Epidermal melanocyte (primary cell): ENCODE measurements at regions not wholly inside any gene's neighbourhood (a gene's known extent, or its start where the extent isn't known, plus 50 kb on each side); places are given as distances from the start of the nearest gene placed in this dataset.

Source experiments
- DNase-seq: peaks from one replicate; pipeline ENCODE4 v3.0.0; 2011; ENCODE audit warnings: low spot score; ENCODE audit not compliant: insufficient read length

DNA sequence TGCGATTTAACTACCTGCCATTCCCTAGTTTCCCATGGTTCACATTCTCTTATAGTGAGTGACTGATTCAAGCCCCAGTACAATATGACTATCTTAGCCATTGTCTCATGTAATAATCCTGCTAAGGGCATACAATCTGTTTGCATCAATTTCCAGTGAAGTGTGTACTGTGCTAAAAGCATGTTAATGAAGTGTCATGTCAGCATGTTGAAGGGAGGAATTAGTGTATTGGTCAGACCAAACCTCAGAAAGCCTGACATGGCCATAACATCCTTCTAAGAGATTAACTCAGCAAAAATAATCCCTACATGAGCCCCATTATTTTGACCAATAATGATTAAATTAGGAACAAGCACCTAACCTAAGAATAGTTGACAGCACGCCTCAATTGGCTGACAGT, 442.4 kb downstream of the ENC1 start:
- DNase-seq = no peak

DNA sequence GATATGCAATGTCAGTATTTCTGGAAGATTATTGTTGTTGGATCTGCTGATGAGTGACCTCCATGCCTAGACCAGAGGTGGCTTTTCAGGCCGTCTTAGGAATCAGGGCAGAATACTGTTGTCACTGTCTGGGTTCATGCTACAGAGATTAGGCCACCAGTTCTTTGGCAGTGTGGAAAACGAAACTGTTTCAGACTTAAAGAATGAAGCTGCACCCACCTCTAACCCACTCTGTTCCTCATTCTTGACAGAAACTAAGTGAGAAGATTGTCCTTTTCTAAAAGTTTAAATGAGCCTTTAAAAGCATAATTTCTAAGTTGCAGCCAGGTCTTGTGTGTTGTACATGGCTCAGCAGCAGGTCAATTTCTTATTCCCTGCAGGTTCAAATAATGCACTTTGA, 444.3 kb downstream of the ENC1 start:
- DNase-seq = no peak

DNA sequence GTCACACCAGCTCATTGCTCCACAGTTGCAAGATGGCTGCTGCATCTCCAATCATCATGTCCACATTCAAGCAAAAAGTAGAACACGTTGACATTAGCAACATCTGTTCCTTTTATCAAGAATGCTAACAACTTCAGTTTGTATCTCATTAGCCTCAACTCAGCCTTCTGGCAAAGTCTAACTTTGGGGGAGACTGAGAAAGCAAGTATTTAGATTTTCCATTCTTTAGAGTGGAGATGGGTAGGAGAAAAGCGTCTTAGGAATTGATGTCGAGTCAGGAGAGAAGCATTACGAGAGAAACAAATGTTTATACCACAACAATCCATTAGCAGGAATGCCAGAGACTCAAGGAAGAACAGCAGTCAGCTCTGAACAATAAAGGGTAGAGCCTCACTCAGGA, 446.3 kb downstream of the ENC1 start:
- DNase-seq = no peak

- DNase-seq = no peak
Observed at GRCh38 chr5:74192606-74193299, 447.8 kb downstream of the ENC1 start.

GRCh38 chr5:74188351-74189105, 452.0 kb downstream of the ENC1 start:
- DNase-seq = no peak

GRCh38 chr5:74187757-74188156, 452.8 kb downstream of the ENC1 start:
- DNase-seq = no peak

- no peak for DNase-seq
Observed at GRCh38 chr5:74186356-74187315, 453.9 kb downstream of the ENC1 start.

GRCh38 chr5:74185599-74185998, 454.9 kb downstream of the ENC1 start:
- DNase-seq = no peak

- DNase-seq = no peak
Observed at GRCh38 chr5:74184649-74185048, 455.9 kb downstream of the ENC1 start.

GRCh38 chr5:74183041-74183440, 457.5 kb downstream of the ENC1 start:
- no peak for DNase-seq

GRCh38 chr5:74182603-74183002, 457.9 kb downstream of the ENC1 start:
- no peak for DNase-seq

- no peak for DNase-seq
Observed at GRCh38 chr5:74179701-74180100, 460.8 kb downstream of the ENC1 start.

GRCh38 chr5:74179179-74179578, 461.3 kb downstream of the ENC1 start:
- no peak for DNase-seq

DNA sequence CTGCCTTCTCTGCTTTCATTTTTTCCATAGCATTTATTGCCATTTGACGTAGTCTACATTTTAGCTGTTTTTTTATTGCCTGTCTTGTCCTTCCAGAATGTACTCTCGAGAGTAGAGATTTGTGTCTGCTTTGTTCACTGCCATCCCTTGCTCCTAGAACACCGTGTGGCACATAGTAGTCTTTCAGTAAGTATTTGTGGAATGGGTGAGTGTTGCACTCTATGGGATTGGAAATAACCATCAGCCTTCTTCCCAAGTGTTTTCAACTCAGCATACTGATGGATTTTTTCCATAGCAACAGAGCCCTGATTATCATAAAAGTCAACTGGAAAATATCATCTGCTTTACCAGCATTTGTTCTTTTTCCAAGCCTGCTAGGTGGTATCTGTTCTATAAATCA, 462.6 kb downstream of the ENC1 start:
- no peak for DNase-seq

DNA sequence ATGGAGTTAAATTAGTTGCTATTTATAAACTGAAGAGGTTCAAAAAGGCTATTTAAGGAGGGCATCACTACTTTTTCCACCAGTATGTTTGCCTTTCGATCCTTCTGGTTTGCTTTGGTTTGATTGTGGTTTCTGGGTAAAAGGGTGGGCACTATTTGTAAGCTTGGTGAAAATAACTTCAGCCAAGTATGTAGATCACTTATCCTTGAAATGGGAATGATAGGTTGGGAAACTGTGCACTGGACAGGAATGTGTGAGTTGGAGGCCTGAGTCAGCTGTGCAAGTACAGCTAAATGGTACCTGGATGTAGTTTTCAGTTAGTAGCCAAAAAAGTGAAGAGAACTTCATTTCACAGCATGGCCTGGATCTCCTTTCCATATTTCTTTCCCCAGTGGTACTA, 466.2 kb downstream of the ENC1 start:
- DNase-seq = no peak

- no peak for DNase-seq
Observed at GRCh38 chr5:74173665-74174064, 466.9 kb downstream of the ENC1 start.

DNA sequence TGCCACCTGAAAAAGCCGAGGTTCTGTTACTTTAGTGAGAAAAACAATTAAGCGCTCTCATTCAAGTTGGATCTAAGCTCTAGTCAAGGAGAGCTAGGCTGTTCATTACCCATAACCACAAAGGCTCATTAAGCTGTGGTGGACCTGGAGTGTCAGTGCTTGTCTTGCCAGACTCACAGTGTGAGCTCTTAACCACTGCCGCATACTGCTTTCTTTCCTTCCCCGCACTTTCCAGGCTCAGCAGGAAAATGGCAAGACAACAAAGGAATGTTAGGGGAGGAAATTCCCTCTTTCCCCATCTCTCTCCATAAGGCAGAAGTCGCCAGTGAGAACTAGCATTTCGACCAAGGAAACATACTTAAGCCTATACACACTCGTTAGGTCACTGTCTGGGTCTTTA, 467.3 kb downstream of the ENC1 start:
- DNase-seq = no peak

DNA sequence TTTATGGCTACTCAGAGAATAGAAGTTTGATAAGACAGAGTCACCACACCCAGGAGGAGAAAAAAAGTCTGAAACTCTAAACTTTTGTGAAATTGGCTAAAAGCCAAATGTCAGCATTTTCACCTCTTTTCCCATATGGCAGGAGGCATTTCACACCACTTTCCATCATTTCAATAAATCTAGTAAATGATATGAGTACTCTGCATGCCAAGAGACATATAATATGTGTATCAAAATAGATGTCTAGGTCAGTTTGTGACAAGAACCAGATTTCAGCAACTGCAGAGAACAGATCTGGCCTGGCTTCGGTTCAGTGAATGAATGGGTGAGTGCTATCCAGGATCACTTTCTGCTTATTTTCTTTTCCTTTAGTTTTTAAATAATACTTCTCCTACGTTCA, 470.8 kb downstream of the ENC1 start:
- DNase-seq = no peak

DNA sequence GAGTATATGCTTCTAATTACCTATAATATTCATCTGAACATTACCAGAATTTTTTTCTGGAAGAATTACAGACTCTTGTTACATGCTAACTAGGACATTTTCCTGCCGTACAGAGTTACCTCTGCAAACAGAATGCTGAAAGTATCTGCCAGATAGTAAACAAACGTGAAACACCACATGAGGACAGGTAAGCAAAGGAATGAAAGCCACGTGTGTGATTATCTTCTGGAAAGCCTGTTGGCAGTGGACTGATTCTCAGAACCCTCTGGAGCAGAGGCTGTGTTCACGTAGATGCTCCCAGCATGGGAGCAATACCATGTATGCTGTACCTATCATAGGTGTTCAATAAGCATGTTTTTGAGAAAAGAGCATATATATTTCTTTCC, 472.6 kb downstream of the ENC1 start:
- DNase-seq = no peak

DNA sequence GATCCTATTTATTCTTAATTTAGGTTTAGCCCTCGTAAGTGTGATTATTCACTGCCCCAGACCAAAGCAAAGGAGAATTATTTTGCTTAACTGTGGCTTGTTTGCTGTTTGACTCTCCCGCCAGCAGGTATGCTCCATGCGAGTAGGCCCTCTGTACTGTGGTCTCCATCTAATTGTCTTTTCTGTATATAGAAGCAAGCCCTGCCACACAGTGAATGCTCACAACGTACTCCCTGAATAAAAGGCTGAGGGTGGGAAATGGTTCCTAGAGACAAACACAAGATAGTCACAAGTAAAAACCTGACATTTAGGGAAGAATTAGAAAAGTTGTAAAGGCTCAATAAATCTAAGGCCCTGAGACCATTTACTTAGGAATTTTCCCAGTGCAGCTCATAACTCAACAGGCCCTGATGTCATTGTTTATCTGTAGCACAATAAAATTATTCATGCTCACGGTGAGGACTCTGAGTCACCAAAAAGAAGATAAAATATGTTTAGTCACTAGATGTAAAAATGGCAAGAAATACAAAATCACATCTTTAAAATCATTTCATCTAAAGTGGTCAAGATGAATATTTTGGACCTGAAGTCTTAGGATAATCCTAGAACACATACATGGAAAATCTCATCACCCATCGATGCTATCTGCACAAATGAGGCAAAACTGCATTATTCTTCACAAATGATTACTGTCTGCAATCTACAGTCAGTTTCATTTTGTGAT, 473.2 kb downstream of the ENC1 start:
- no peak for DNase-seq

DNA sequence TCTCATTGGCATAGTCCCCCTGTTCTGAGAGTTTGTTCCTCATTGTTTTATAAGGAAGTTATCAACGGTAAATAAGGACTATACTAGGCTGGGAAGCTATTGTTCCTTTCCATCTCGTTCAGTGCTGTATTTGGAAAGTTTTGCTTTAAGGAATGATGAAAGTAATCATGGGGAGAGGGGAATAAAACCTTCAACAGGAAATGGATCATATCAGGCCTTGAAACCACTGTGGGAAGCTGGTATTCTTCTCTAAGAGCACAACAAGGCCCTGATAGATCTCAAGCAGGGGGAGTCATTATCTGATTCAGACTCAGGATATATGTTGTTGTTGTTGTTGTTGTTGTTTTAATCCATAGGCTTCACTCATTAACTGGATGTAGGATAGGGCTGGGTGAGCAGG, 474.5 kb downstream of the ENC1 start:
- DNase-seq = no peak
